Gastroesophageal sphincter (tissue), 3 donors: ENCODE measurements at regions not wholly inside any gene's neighbourhood (a gene's known extent, or its start where the extent isn't known, plus 50 kb on each side); places are given as distances from the start of the nearest gene placed in this dataset.

Experiments
- CTCF ChIP-seq, 4 experiments: fragments of 200-600 bp in 2 of 4; fragments of 450-650 bp in 2 of 4; sonication (generic) in 1 of 4; IDR thresholded peaks; one replicate each; pipeline ENCODE4 v1.5.1; 2017 to 2019; ENCODE audit warnings: antibody characterized with exemption in 4 of 4, mild to moderate bottlenecking in 2 of 4, moderate library complexity in 2 of 4
- POLR2A ChIP-seq, 2 donors: fragments of 450-650 bp; IDR thresholded peaks; one replicate each; pipeline ENCODE4 v1.6.1; 2017; ENCODE audit warnings: antibody characterized with exemption in 2 of 2, mild to moderate bottlenecking in 2 of 2, moderate library complexity in 1 of 2

DNA sequence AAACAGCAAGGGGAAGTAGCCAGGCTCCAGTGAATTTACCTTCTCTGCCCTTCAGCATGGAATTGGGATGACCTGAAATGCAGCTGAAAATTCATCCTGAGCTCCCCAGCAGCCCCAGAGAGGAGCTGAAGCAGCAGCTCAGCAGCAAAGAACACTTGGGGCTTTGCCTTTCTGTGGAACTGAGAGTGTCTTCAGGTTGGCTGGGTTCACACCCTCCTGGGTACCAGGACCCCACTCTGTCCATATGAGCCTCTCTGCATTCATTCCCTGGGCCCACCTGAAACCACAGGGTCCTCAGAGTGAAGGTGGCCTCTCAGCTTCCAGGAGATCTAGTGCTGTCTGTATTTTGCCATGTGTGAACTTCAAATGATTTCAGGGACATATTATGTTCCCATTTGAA is 429.2 kb downstream of the MN1 start:
- TF ChIP-seq CTCF (IDR thresholded peaks at IDR 0.05) = no peak
- TF ChIP-seq POLR2A (IDR thresholded peaks at IDR 0.05) = no peak
